Astrocyte of the spinal cord (primary cell): ENCODE measurements at regions not wholly inside any gene's neighbourhood (a gene's known extent, or its start where the extent isn't known, plus 50 kb on each side); places are given as distances from the start of the nearest gene placed in this dataset.

ENCODE experiments used
- DNase-seq: peaks from one replicate; pipeline ENCODE4 v3.0.0; 2011; ENCODE audit warnings: low read depth, low spot score
- H3K4me3 ChIP-seq: 2 replicates; pipeline ENCODE4 v1.5.1; 2011; ENCODE audit warnings: low read depth, mild to moderate bottlenecking, low read length, moderate library complexity
- in situ Hi-C: cut with HindIII; loops from 2 replicates; pipeline ENCODE4 v1.10.0; 2017; ENCODE audit warnings: low sequenced_read_pairs
- TF ChIP-seq, protein P1 (sequence below): IDR thresholded peaks from 2 replicates; pipeline ENCODE4 v1.5.1; 2012; ENCODE audit warnings: low read depth, mild to moderate bottlenecking, low read length, inconsistent platforms

DNA sequence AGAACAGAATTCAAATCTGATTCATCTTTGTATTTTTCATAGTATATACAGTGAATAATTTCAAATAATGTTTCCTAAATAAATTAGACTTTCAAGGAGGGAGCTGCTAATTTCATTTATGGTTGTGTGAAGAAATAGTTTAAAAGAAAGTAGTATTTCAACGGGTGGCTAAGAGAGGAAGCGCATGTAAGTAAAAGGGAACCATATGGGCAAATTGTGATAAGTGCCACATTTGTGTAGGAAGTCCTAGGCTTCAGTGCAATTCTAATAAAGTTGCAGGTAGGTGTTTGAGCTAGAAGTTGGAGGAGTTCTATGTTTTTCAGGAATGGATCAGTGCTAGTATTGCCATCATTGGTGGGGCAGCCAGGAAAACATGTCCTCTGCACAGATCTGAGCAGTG lies 178.8 kb upstream of the PRDM1 start:
- in situ Hi-C loops, result no loop called here
- TF ChIP-seq, protein P1, sequence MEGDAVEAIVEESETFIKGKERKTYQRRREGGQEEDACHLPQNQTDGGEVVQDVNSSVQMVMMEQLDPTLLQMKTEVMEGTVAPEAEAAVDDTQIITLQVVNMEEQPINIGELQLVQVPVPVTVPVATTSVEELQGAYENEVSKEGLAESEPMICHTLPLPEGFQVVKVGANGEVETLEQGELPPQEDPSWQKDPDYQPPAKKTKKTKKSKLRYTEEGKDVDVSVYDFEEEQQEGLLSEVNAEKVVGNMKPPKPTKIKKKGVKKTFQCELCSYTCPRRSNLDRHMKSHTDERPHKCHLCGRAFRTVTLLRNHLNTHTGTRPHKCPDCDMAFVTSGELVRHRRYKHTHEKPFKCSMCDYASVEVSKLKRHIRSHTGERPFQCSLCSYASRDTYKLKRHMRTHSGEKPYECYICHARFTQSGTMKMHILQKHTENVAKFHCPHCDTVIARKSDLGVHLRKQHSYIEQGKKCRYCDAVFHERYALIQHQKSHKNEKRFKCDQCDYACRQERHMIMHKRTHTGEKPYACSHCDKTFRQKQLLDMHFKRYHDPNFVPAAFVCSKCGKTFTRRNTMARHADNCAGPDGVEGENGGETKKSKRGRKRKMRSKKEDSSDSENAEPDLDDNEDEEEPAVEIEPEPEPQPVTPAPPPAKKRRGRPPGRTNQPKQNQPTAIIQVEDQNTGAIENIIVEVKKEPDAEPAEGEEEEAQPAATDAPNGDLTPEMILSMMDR, result no peak
- DNase-seq, result no peak
- no peak overlapping the region for H3K4me3 ChIP-seq

DNA sequence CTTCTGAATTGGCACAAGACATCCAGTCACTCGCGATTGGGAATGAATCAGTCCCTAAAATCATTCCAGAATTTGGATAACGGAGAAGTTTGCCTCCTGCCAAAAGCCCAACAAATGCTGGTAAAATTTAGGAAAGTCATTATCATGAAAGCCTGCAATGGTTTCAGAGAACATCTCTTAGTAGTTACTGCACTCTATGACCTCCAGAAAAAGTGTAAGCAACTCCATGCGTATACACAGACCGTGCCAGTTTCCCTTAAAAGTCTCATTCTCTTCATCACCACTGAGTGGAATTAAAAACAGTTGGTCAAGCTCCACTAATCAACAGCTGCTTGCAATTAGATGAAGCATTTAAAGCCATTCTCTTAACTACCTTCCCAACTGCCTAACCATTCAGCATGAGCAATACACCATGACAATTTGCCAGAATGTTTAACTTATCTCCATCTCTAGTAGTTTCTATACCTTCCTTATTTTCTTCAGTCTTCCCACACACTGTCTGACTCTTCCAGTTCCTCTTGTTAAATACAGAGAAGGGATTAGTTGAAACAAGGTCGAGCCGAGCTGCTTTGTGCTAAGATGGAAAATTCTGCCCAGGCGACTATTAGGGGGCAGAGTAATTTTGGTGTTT lies 183.6 kb upstream of the PRDM1 start:
- H3K4me3 ChIP-seq, result no peak overlapping the region
- in situ Hi-C loops, result no loop called here
- DNase-seq, result no peak
- TF ChIP-seq, protein P1, result no peak

DNA sequence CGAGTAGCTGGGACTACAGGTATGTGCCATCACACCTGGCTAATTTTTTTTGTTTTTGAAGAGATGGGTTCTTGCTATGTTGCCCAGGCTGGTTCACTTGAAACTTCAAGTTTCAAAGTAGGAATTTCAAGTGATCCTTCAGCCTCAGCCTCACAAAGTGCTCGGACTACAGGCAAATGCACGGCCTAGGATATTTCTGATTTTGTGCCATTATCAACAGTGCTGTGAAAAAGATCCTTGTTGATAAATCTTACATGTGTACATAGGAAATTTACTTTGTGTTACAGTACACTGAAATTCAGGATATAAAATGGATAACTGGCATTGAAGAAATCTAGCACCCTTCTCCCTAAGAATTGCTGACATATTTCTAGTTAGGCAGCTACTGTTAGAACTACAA lies 184.6 kb upstream of the PRDM1 start:
- in situ Hi-C loops, result no loop called here
- DNase-seq, result no peak
- no peak overlapping the region for H3K4me3 ChIP-seq
- TF ChIP-seq, protein P1, result no peak

DNA sequence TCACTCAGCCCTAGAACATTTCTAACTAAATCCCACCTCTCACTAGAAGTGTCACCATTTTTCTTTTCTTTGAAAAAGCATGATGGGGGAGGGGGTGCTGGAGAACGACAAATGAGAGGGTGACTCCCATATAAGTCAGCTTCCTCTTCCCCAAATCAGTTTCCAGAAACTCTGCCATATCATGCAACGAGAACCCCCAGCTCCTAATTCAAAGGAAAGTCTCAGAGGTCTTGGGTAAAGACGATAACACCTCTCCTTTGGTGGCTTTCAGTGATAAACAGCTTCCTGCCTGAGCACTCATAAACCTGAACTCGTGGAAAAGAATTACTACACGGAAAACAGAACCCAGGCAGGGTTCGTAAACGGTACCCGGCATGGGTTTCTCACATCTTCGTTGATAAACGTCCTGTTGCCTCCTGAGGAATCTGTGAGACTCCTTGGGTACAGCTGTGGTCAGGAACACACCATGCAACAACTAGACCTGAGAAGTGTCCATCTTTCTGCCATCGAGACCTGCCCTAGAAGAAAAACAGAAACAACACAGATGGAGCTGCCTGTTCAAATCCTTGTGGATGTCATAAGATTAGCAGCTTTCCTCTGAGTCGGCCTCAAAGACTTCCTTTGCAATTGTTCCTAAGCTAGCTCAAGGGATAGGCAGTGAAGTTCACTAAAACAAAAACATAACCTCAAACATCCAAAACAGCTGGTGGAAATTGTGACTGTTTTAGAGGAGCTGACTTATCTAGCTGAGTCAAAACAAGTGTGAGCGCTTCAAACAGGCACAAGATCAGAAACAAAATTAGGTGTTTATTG lies 185.8 kb upstream of the PRDM1 start:
- TF ChIP-seq, protein P1, result no peak
- in situ Hi-C loops, result no loop called here
- no peak overlapping the region for H3K4me3 ChIP-seq
- DNase-seq, result peak; percentile 59

DNA sequence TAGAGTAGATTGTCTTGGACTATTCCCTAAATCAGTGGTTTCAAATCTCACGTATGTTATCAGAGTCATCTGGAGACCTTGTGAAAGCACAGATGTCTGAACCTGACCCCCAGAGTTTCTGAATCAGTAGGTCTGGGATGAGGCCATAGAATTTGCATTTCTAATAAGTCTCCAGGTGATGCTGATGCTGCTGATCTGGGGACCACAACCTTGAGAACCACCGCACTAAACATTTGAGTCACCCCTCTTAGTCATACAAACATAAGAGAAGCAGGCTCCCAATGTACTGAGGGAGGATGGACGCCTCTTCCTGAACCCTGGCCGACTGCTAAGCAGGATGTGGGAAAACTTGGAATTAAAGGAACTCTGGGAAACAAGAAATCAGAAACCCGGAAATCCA lies 187.8 kb upstream of the PRDM1 start:
- H3K4me3 ChIP-seq, result no peak overlapping the region
- in situ Hi-C loops, result no loop called here
- TF ChIP-seq, protein P1, result no peak
- DNase-seq, result peak; percentile 62

DNA sequence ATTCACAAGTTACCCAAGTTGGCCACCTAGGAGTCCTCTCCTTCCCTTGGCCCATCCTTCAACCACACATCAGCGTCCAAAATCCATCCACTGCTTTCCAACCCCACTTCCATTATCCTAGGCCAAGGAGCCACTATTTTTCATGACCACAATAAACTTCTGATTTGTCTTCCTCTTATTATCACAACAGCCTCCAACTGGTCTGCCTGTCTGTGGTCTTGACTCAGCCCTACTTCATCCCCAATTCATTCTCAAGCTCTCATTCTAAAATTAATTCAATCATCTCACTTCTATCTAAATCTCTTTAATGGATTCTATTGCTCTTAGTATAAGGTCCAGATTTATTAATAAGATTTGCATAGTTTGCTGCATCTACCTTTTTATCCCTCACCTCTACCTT lies 189.0 kb upstream of the PRDM1 start:
- in situ Hi-C loops, result no loop called here
- DNase-seq, result no peak
- no peak overlapping the region for H3K4me3 ChIP-seq
- TF ChIP-seq, protein P1, result no peak
